ENCODE measurements at regions not wholly inside any gene's neighbourhood (a gene's known extent, or its start where the extent isn't known, plus 50 kb on each side); places are given as distances from the start of the nearest gene placed in this dataset.

DNA sequence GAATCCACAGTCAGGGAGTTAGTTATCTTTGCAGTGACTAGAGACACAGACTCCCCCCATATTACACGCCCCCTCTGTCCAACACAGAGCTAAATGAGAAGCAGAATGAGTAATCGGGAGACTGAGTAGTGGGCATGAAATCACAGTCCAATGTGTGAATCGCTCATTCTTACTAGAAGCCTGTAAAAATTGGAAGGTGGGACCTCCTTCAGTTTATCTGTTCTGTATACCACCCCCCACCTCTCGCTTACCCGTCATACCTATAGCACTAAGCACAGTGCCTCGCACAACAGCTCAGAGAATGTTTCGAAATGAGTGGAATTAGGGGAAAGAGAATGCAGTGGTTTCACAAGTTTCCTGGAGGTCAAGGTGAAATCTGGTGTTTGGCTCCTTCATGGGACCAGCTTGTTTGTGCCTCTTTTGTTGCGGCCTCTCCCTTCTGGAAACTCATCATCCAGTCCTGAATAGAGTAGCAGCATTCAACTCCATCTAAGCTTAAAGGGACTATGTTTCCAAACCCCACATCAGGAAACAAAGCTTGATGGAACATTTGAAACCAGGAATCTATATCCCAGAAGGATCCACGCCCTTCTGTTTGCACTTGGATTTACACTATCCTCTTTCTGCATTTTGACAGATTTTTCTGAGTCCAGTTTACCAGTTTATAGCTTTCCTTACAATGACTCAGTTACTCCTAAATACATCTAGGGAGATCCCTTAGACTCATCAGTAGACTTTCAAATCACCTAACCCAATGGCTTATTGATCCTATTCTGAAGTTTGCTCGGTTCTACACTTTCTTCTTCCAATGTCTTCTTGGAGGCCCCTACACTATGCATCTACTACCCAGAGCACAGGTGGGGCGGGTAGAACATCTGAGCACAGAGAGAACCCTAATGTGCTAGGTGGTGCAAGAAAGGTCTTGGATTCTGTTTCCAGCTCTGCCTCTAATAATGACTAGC lies 59.2 kb upstream of the PIM1 start:
- no peaks in the 10 kb centered on the region for H3K36me3 ChIP-seq (ENCODE audit: control insufficient read depth in 1 of 2, insufficient read depth in 2 of 2, low read length in 2 of 2)
- TF ChIP-seq CBX3 (IDR thresholded peaks at IDR 0.05; ENCODE audit: low read depth) (no peak), ZNF274 (IDR thresholded peaks at IDR 0.05; ENCODE audit: low read depth, low read length) (no peak), EGR1 (IDR thresholded peaks at IDR 0.05; ENCODE audit: low read depth) (no peak), SIN3A (IDR thresholded peaks at IDR 0.05; ENCODE audit: low read depth) (no peak), EZH2 (IDR thresholded peaks at IDR 0.05) (no peak), ELF1 (IDR thresholded peaks at IDR 0.05; ENCODE audit: borderline replicate concordance, low read depth) (no peak), JUND (IDR thresholded peaks at IDR 0.05) (no peak), CEBPB (IDR thresholded peaks at IDR 0.05; ENCODE audit: low read depth) (no peak), EZH2phosphoT487 (IDR thresholded peaks at IDR 0.05; ENCODE audit: borderline replicate concordance) (no peak), YY1 (IDR thresholded peaks at IDR 0.05; ENCODE audit: extremely low read depth, insufficient replicate concordance, low read depth, low read length) (no peak), POLR2A (IDR thresholded peaks at IDR 0.05; ENCODE audit: borderline replicate concordance, extremely low read depth, insufficient read depth, insufficient read length) (no peak)
- TF ChIP-seq, protein P1, sequence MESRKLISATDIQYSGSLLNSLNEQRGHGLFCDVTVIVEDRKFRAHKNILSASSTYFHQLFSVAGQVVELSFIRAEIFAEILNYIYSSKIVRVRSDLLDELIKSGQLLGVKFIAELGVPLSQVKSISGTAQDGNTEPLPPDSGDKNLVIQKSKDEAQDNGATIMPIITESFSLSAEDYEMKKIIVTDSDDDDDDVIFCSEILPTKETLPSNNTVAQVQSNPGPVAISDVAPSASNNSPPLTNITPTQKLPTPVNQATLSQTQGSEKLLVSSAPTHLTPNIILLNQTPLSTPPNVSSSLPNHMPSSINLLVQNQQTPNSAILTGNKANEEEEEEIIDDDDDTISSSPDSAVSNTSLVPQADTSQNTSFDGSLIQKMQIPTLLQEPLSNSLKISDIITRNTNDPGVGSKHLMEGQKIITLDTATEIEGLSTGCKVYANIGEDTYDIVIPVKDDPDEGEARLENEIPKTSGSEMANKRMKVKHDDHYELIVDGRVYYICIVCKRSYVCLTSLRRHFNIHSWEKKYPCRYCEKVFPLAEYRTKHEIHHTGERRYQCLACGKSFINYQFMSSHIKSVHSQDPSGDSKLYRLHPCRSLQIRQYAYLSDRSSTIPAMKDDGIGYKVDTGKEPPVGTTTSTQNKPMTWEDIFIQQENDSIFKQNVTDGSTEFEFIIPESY (IDR thresholded peaks at IDR 0.05; ENCODE audit: extremely low read depth, insufficient replicate concordance, low read length): no peak
- TF ChIP-seq, protein P2, sequence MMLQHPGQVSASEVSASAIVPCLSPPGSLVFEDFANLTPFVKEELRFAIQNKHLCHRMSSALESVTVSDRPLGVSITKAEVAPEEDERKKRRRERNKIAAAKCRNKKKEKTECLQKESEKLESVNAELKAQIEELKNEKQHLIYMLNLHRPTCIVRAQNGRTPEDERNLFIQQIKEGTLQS (IDR thresholded peaks at IDR 0.05): no peak
- TF ChIP-seq, protein P3, sequence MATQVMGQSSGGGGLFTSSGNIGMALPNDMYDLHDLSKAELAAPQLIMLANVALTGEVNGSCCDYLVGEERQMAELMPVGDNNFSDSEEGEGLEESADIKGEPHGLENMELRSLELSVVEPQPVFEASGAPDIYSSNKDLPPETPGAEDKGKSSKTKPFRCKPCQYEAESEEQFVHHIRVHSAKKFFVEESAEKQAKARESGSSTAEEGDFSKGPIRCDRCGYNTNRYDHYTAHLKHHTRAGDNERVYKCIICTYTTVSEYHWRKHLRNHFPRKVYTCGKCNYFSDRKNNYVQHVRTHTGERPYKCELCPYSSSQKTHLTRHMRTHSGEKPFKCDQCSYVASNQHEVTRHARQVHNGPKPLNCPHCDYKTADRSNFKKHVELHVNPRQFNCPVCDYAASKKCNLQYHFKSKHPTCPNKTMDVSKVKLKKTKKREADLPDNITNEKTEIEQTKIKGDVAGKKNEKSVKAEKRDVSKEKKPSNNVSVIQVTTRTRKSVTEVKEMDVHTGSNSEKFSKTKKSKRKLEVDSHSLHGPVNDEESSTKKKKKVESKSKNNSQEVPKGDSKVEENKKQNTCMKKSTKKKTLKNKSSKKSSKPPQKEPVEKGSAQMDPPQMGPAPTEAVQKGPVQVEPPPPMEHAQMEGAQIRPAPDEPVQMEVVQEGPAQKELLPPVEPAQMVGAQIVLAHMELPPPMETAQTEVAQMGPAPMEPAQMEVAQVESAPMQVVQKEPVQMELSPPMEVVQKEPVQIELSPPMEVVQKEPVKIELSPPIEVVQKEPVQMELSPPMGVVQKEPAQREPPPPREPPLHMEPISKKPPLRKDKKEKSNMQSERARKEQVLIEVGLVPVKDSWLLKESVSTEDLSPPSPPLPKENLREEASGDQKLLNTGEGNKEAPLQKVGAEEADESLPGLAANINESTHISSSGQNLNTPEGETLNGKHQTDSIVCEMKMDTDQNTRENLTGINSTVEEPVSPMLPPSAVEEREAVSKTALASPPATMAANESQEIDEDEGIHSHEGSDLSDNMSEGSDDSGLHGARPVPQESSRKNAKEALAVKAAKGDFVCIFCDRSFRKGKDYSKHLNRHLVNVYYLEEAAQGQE (IDR thresholded peaks at IDR 0.05; ENCODE audit: low read depth): no peak
- TF ChIP-seq, protein P4, sequence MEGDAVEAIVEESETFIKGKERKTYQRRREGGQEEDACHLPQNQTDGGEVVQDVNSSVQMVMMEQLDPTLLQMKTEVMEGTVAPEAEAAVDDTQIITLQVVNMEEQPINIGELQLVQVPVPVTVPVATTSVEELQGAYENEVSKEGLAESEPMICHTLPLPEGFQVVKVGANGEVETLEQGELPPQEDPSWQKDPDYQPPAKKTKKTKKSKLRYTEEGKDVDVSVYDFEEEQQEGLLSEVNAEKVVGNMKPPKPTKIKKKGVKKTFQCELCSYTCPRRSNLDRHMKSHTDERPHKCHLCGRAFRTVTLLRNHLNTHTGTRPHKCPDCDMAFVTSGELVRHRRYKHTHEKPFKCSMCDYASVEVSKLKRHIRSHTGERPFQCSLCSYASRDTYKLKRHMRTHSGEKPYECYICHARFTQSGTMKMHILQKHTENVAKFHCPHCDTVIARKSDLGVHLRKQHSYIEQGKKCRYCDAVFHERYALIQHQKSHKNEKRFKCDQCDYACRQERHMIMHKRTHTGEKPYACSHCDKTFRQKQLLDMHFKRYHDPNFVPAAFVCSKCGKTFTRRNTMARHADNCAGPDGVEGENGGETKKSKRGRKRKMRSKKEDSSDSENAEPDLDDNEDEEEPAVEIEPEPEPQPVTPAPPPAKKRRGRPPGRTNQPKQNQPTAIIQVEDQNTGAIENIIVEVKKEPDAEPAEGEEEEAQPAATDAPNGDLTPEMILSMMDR (IDR thresholded peaks at IDR 0.05 in 2 of 3, conservative IDR thresholded peaks at IDR 0.05 in 1 of 3; ENCODE audit: borderline replicate concordance in 1 of 3, insufficient read depth in 1 of 3, low read depth in 2 of 3, low read length in 2 of 3): no peak
- no TSS peak for BruUV-seq (replicated peaks)
- H3K4me3 ChIP-seq (replicated peaks in 1 of 2; ENCODE audit: low read depth in 1 of 2, low read length in 2 of 2): no peak overlapping the region
- H4K20me1 ChIP-seq (ENCODE audit: insufficient read depth): no peaks in the 10 kb centered on the region
- DNase-seq (ENCODE audit: low read depth, low spot score) (no peak), ATAC-seq (no peak)
- intact Hi-C loops (cut with micrococcal nuclease): no loop called here
- no peaks in the 10 kb centered on the region for H3K9me3 ChIP-seq (ENCODE audit: control insufficient read depth in 1 of 2, insufficient read depth in 1 of 2, low read depth in 1 of 2, low read length in 2 of 2)
- H3K27me3 ChIP-seq (ENCODE audit: insufficient read depth, low read length): no peaks in the 10 kb centered on the region
- H3K9ac ChIP-seq (ENCODE audit: low read length): no peak overlapping the region
- H3K4me1 ChIP-seq (ENCODE audit: control insufficient read depth in 1 of 2, insufficient read depth in 2 of 2, low read length in 2 of 2): no peaks in the 10 kb centered on the region
- RAD21 ChIA-PET (ENCODE audit: low non-redundant PET in 1 of 2, low total read pairs in 2 of 2, uncharacterized antibody in 2 of 2, unreplicated experiment in 2 of 2): no interaction called here
- H3K79me2 ChIP-seq (ENCODE audit: insufficient read depth, low read length): no peaks in the 10 kb centered on the region
- CTCF ChIA-PET: interaction anchor here (1.4 kb wide), 1 partner anchor 17 kb away, joined by 3 read pairs; no protein-coding TSS in a partner anchor
- H3K9me2 ChIP-seq (ENCODE audit: insufficient read depth): no peaks in the 10 kb centered on the region
- no peak overlapping the region for H3K4me2 ChIP-seq (ENCODE audit: low read length)
- POLR2A ChIA-PET: no interaction called here
- H3K27ac ChIP-seq (ENCODE audit: low read depth, low read length): no peak overlapping the region
- H2AFZ ChIP-seq (ENCODE audit: low read depth, low read length, poor library complexity, severe bottlenecking): no peak overlapping the region
